Stimulated activated CD4-positive, alpha-beta T cell treated with anti-CD3 and anti-CD28 coated beads, TNF-alpha, amount 100 ng/mL, for 4 hours (primary cell): ENCODE measurements at regions not wholly inside any gene's neighbourhood (a gene's known extent, or its start where the extent isn't known, plus 50 kb on each side); places are given as distances from the start of the nearest gene placed in this dataset.
"Not testable (repeated sequence)": the region's sequence is repeated elsewhere in the genome, so short reads cannot be mapped to it uniquely, and the experiment has no call there.

Source experiments
- DNase-seq, 3 experiments: peaks; one replicate each; pipeline ENCODE4 v3.0.0-alpha.2; 2020; ENCODE audit warnings: low read depth in 3 of 3

GRCh38 chr2:19652811-19653210 is 249.0 kb downstream of the TTC32 start:
- DNase-seq: no peak

DNA sequence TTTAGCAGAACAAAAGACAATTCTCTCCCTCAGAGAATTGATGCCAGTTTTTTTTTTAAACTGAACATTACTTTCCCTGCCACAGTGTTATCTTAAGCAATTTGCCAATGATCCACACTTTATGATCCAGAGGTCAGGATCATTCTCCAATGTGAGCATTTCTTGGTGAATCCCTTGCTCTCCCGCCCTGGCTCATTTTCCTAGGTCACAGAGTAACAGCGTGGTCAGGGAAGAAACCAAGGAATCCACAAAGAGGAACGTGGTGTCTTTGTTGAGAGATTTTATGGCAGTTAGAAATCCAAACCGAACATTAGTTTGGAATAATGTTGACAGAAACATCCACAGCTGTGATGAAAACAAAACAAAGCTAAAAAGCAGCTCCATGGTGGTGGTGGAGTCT is 250.3 kb downstream of the TTC32 start:
- DNase-seq: no peak

GRCh38 chr2:19649785-19650380 is 251.9 kb downstream of the TTC32 start:
- DNase-seq: no peak

DNA sequence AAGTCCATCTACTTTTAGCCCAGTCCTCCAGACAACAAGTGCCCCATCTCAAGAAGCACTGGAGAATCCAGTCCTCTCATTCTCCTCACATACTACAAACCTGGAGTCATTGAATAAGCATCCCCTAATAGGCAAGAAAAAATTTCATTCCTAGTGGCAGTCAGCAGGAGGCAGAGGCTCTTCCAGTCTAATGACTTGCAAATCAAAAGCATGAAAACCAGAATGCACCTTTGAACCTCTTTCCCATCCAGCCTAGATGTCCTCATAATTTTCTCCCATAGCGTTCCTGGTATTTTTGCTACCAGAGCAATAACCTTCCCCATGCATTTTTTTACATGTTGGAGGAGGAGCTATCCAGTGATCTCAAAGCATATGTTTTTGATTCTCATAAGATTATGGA is 252.6 kb downstream of the TTC32 start:
- no peak for DNase-seq

DNA sequence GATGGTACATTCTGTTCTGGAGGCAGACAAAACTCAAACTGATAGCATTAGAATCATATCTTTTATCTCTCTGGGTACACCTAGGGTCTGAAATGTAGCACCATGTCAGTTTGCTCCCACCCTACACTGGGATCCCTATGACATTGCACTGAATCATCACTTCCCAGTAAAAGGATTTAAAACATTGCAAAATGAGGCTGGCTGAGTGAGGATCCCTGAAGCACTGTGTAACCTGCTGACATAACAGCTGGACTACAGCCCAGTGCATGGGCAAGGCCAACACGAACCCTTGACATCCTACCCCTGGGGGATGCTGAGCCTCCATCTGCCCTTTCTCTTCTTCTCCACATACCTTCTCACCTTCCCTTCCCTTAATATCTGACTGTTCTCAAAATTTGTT is 253.2 kb downstream of the TTC32 start:
- no peak for DNase-seq

- no peak for DNase-seq
Measured at GRCh38 chr2:19646987-19647386, 254.8 kb downstream of the TTC32 start.

- no peak for DNase-seq
Measured at GRCh38 chr2:19644763-19645162, 257.0 kb downstream of the TTC32 start.

- DNase-seq: no peak
Measured at GRCh38 chr2:19643117-19643518, 258.7 kb downstream of the TTC32 start.

- no peak for DNase-seq
Measured at GRCh38 chr2:19642501-19642900, 259.3 kb downstream of the TTC32 start.

DNA sequence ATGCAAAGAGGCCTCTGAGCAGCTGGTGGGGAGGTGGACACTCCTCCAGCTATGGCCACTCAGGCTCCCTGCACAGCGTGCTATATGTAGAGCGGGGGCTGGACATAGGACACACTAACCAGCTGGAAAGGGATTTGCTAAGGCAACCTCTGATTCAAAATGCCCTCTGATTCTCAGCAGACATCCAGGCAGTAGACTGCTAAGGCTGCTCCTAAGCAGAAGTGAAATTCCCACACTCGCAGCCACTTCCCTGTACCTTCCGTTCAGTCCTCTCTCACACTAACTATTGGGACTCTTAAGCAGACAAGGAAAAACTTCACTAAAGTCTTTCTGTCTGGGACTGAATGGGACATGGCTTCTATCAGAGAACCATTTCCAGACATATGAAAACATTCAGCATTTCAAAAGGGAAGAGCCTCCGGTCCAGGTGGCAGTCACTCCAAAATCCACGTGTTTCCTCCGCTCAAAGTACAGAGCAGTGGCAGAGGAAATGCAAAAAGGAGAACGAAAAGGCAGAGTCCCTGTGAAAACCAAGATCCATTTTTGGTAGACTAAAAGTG is 265.8 kb downstream of the TTC32 start:
- no peak for DNase-seq

DNA sequence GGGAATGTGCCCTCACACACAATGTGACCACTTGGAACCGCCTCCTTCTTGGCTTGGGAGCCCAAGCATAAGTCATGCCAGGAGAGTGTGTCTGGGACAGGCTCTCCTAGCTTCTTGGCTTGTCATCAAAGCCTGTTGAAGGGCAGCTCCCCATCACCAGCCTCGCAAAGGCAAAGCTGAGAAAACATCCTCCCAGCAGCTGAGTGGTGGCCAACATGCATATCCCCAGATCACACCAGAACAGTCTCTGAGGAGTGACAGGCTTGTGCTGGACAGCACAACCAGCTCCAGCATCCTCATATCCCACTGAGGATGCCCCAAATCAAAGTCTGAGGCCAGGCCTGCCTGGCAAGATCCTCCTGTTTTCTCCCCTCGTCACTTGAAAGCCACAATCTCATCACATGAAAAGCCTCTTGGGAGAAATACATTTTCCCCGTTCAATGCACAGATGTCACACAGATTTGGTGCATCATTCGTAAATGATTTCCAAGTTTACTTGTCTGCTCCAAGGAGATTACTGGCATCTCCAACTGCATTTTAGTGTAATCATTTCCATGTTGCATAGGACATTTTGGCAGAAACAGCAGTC is 269.3 kb downstream of the TTC32 start:
- no peak for DNase-seq

DNA sequence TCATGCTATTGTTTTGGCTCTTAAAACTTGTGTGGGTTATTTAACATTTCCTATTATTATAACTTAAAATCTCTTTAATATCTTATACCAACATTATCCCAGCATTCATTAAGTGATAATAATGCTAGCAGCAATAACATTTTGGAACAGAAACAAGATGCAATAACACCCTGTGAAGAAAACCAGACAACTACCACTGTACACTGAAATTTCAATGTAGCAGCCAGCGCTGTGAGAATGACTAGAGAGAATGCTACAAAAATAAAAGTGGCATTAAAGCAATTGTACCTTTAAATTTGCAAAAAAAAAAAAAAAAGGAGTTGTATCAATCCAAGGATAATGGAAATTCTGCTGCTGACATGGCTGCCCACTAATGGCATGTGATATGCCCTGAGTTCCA is 269.9 kb downstream of the TTC32 start:
- DNase-seq: no peak

DNA sequence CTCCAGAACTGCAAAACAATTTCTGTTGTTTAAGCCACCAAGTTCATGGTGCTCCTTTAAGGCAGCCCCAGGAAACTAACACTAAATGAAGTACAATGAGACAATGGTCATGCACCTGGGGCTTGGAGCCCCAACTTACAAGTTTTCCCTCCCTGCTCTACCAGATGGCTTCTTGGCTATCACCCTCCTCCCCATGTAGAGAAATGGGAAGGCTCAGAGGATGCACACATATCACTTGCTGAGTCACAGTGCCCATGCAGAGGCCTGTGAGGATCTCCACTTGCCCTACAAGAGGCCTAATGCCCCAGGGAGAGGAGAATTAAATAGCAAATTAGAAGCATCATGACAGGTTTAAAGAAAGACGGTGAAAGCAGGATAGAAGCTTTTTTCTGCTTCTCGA is 270.9 kb downstream of the TTC32 start:
- DNase-seq: no peak

- DNase-seq: no peak
Measured at GRCh38 chr2:19627359-19627758, 268.9 kb upstream of the OSR1 start.

DNA sequence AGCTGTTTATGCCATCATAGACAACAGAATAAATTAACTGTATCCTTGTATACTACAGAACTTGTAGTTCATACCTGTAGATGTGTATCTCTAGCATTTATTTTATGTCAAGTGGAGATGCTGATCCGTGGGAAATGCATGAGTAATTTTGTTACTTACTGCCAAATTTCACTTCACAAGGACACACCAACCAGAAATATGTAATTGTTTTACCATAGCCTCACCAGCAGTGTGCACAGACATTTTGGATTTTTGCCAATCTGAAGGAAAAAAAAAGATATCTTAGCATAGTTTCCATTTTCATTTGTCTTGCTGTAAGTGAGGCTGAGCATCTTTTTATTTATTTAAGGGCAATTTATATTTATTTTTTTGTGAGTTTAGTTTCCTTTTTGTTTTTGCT is 265.1 kb upstream of the OSR1 start:
- no peak for DNase-seq

GRCh38 chr2:19617257-19617848 is 258.9 kb upstream of the OSR1 start:
- no peak for DNase-seq

DNA sequence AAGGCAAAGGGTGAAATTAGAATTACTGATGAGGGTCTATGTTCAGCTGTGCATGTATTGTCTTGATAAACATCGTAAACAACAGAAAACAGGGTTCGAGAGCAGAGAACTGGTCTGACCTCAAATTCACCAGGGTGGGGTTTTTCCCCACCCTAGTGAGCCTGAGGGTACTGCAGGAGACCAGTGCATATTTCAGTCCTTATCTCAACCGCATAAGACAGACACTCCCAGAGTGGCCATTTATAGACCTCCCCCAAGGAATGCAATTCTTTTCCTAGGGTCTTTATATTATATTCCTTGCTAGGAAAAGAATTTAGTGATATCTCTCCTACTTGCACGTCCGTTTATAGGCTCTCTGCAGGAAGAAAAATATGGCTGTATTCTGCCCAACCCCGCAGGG is 257.0 kb upstream of the OSR1 start:
- DNase-seq: not testable (repeated sequence)

DNA sequence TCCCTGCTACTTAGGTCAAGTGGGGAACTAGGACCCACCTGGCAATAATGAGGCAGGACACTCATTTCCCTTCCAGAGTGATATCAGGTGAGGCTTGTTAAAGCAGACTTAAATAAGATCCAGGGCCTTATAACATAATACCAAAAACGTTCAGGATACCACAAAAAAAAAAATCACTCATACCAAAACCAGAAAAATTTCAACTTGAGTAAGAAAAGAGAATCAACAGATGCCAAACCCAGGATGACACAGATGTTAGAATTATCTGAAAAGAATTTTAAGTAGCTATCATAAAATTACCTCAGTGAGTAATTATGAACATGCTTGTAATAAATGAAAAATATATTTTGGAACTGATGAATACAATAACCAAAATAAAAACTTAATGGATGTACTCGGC is 255.6 kb upstream of the OSR1 start:
- DNase-seq: no peak

DNA sequence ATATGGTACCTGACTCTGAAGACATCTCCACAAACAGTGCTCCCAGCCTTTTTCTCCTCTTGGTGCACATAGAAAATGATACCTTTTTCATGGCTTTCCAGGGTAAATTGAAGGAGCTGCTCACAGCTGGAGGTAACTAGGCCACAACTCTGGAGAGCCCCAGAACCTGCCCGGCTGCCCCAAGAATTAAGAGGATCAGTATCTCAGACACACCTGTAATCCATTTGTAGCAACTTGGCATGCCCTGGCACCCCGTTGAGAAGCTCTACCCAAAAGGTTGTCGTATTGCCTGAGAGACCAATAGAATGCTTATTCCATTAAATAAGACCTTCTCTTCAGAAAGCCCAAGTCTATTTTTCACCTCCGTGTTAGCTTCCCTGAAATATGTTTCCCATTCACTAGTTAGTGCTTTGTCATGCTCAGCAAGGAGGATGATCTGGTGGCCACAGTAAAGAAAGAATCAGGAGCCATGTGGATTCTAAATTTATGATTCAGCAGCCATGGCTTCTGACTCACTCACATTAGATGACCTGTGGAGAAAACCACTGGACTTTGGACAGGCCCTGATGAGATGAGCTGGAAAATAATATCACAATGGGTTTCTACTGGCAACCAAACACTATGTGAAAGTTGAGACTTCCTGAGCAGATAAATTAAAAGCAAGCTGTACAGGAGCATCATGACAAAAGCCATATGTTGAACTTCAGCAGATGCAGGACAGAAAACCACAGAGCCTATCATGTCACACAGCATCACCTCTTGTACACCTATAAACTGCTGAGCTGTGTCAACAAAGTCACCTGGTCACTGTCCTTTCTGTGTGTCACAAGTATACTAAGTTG is 253.3 kb upstream of the OSR1 start:
- DNase-seq: no peak

GRCh38 chr2:19609266-19609665 is 250.8 kb upstream of the OSR1 start:
- no peak for DNase-seq

DNA sequence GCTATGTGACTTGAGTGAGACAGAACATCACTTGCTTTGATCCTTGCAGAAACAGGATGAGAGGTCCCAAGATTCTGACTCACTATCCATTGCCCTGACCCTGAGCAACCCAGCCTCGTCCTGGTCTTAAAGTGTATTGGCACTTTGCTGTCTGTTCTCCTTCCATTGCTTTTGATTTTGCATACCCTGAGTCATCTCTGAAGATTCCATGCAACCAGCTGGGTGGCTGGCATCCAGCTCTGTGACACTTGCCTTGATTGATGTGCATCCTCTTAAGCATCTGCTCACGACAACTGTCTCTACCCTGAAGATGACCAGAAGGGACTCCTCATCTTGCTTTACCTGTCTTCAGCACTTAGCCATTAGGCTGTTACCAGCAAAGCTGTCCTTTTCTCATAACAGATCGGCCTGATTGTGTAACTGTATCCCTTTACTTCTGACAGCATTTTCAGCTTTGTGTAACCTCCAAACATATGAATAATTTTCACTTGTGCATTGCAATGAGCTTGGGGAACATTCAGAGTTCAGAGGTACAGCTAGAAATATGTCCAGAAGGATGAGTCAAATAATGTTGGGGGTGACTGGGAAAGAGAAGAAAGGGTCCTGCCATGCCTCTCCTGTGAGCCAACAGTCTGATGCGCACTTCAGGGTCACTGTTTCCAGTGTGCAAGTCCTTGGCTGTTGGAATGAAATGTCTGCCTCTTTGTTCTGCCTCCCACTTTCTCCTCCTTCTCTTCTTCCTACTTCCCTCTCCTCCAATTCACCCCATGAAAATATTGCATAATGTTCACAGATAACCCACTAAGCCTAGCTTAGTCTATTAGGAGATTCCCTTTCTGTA is 249.7 kb upstream of the OSR1 start:
- DNase-seq: no peak

DNA sequence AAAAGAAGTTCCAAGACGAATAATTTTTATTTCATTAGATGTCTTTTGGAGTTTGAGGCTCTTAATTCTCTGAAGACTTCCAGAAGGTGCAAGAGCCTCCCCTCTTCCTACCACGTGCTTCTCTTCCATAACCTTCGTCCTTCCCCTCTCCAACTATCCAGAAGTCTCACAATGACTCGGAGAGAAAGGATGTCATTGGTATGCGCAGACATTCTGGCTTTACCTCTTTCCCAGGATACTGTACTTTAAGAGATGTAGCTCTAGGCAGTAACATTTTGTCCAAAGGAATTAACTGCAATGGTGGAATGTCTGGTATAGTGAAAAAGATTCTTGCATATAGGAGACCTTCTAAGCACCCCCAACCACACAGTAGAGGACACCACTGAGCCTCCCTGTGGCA is 249.0 kb upstream of the OSR1 start:
- no peak for DNase-seq
